ENCODE measurements at regions not wholly inside any gene's neighbourhood (a gene's known extent, or its start where the extent isn't known, plus 50 kb on each side); places are given as distances from the start of the nearest gene placed in this dataset.

- DNase-seq (ENCODE audit: low read depth in 4 of 4, low spot score in 2 of 4), result no peak
These were observed 172.5 kb downstream of the QDPR start for GRCh38 chr4:17339376-17339775.

DNA sequence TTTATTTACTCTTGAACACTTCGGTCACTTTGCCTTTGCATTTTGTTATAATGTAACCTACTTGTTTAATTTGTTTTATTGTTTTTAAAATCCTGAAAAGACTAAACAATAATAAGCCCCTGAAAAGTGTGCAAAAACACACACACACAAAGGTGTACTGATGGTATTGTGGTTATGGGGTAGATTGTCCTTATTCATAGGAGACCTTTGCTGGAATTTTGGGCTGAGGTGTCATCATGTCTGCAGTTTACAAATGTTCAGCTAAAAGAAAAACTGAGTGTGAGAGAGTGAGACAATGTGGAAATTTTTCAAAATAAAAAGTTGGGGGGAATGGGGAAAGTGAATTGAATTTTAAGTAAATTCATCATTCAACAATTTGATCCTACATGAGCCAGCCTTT, 174.9 kb downstream of the QDPR start:
- DNase-seq (ENCODE audit: low read depth in 4 of 4, low spot score in 2 of 4), result no peak

GRCh38 chr4:17336524-17336961, 175.3 kb downstream of the QDPR start:
- no peak for DNase-seq (ENCODE audit: low read depth in 4 of 4, low spot score in 2 of 4)

GRCh38 chr4:17336069-17336468, 175.8 kb downstream of the QDPR start:
- no peak for DNase-seq (ENCODE audit: low read depth in 4 of 4, low spot score in 2 of 4)

- no peak for DNase-seq (ENCODE audit: low read depth in 4 of 4, low spot score in 2 of 4)
These were observed 176.5 kb downstream of the QDPR start for GRCh38 chr4:17335371-17335770.

GRCh38 chr4:17332478-17332877, 179.4 kb downstream of the QDPR start:
- no peak for DNase-seq (ENCODE audit: low read depth in 4 of 4, low spot score in 2 of 4)

- DNase-seq (ENCODE audit: low read depth in 4 of 4, low spot score in 2 of 4), result no peak
These were observed 182.8 kb downstream of the QDPR start for GRCh38 chr4:17329046-17329445.

GRCh38 chr4:17328141-17328815, 183.6 kb downstream of the QDPR start:
- DNase-seq (ENCODE audit: low read depth in 4 of 4, low spot score in 2 of 4), result no peak

DNA sequence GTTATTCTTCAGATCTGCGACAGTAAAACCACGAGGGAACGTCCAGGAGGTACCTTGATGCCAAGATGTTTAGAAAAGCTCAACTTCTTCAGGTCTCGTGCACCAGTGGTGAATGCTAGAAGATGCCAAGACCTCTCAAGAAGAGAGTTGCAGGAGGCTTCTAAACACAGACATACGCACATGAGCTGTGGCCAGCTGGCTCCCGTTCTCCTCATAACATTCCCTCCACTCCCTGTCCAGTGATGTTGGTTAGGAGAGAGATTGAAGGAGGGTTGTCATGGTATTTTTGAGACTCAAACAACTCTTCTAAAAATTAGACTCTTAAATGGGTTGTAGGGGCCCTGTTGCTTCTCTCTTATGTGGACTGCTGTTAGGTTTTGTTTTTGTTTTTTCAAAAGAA, 184.3 kb downstream of the QDPR start:
- no peak for DNase-seq (ENCODE audit: low read depth in 4 of 4, low spot score in 2 of 4)

DNA sequence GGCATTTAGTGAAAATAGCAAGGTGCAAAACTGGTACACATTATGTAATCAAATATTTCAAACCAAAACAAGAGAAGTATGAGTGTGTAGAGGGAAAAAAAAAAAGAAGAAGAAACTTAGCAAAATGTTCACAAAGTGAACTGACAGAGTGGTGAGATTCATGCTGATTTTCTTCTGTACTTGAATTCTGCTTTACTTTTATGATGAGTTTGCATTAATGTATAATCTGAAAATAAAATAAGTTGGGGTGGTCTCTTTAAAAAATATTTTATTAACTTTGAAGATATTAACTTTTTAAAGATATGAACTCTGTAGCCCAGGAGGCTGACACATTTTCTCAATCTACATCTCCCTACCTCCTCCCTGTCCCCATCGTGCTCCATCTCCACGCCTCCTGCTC, 185.1 kb downstream of the QDPR start:
- DNase-seq (ENCODE audit: low read depth in 4 of 4, low spot score in 2 of 4), result no peak

- no peak for DNase-seq (ENCODE audit: low read depth in 4 of 4, low spot score in 2 of 4)
These were observed 186.8 kb downstream of the QDPR start for GRCh38 chr4:17325098-17325497.

DNA sequence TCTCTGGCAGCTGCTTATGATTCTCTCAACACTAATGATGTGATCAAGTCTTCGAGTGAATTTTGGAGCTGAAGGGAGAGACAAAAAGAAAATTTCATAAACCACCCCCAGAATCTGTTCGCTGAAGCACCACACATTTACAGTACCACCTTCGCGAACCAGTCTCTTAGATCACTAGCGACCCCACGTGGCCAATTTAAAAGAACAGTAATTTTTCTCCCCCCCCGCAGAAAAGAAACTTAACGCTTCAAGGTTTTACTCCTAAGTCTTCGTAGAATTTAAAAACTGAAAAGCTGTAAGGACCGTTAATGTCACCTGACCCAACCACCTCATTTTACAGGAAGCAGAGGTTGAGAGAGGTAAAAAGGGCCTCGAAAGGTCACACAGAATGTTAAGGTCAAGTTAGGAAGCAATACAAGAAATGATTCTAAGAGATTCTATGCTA, 187.5 kb downstream of the QDPR start:
- DNase-seq (ENCODE audit: low read depth in 4 of 4, low spot score in 2 of 4), result peak in 3 of 4 donors; percentile 48 to 60 (median 60)

GRCh38 chr4:17323554-17324385, 188.1 kb downstream of the QDPR start:
- DNase-seq (ENCODE audit: low read depth in 4 of 4, low spot score in 2 of 4), result no peak

DNA sequence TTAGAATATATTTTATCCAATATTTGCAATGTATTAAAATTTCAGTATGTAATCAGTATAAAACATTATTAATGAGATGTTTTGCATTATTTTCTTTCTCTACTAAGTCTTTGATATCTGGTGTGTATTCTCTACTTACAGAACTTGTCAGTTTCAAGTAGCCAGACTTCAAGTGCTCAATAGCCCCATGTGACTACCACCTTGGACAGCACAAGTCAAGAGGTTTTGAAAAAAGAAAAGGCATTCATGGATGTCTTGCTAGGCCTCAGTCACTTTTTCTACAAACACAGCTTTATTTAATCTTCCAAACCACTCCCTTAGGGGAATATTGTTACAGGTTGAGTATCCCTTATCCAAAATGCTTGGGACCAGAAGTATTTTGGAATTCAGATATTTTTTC, 189.4 kb downstream of the QDPR start:
- no peak for DNase-seq (ENCODE audit: low read depth in 4 of 4, low spot score in 2 of 4)

DNA sequence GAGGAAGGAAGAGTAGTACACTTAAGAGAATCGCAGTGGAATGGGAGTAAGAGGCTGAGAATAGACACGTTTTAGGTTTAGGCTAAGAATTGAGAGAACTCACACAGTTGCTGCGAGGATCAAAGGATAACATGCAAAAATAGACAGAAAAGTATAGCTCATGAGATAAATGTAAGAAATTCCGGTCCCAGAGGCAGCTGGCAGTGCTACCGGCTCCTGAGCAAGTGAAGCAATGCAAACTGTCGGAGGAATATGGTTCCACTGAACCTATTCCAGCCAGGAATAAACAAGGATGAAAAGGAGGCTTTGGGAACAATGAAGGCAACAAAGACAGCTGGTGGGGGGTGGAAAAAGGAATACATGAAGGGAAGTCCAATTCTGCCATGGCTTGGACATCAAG, 191.8 kb downstream of the QDPR start:
- DNase-seq (ENCODE audit: low read depth in 4 of 4, low spot score in 2 of 4), result no peak

DNA sequence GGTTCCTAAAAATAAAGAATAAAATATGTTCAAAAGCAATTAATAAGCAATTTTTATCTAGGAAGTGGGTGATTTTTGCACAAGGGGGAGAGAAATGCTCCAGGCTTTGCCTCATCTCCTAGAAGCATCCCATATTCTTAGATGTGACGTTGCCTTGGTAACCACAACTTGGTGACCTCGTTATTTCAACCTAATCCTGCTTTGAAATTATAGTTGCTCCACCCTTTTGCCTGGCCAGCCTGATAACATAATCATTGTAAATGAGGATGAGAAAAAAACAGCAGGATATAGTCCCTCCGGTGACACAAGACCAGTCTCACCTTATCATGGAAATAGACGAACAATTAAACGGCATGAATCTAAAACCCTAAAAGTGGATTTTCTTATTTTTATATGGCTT, 194.4 kb downstream of the QDPR start:
- DNase-seq (ENCODE audit: low read depth in 4 of 4, low spot score in 2 of 4), result no peak

DNA sequence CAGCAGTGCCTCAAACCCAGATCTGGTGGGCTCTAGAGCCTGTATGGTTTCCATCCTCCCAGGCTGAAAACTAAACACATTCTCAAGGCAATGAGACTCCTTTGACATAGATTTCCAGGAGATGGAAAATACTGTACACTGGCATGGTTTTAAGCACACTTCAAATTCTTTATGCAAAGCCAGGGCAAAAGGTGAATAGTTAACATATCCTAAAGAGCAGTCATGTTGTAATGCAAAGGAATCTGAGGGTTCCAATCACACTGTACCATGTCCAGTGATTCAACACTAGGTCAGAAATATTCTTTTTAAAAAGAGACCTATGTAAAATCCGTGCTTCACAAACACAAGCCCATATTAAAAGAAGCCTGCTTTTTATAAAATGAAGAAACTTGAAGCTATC, 195.3 kb downstream of the QDPR start:
- no peak for DNase-seq (ENCODE audit: low read depth in 4 of 4, low spot score in 2 of 4)

- DNase-seq (ENCODE audit: low read depth in 4 of 4, low spot score in 2 of 4), result no peak
These were observed 196.4 kb downstream of the QDPR start for GRCh38 chr4:17315459-17315858.

DNA sequence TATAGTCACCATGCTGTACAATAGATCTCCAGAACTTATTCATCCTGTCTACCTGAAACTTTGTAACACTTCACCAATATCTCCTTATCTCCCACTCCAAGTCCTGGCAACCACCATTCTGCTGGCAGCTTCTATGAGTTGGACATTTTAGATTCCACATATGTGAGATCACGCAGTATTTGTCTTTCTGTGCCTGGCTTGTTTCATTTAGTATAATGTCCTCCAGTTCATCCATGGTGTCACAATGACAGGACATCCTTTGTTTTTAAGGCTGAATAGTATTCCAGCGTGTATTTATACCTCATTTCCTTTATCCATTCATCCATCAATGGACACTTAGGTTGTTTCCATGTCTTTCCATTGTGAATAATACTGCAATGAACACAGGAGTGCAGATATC, 198.7 kb downstream of the QDPR start:
- no peak for DNase-seq (ENCODE audit: low read depth in 4 of 4, low spot score in 2 of 4)

DNA sequence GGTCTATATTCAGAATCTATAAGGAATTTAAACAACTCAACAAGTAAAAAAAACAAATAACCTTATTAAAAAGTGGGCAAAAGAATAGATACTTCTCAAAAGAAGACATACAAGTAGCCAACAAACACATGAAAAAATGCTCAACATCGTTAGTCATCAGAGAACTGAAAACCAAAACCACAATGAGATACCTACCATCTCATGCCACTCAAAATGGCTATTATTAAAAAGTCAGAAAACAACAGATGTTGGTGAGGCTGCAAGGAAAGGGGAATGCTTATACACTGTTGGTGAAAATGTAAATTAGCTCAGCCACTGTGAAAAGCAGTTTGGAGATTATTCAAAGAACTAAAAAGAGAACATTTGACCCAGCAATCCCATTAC, 201.6 kb downstream of the QDPR start:
- DNase-seq (ENCODE audit: low read depth in 4 of 4, low spot score in 2 of 4), result no peak

GRCh38 chr4:17309567-17310268, 202.2 kb downstream of the QDPR start:
- DNase-seq (ENCODE audit: low read depth in 4 of 4, low spot score in 2 of 4), result no peak

DNA sequence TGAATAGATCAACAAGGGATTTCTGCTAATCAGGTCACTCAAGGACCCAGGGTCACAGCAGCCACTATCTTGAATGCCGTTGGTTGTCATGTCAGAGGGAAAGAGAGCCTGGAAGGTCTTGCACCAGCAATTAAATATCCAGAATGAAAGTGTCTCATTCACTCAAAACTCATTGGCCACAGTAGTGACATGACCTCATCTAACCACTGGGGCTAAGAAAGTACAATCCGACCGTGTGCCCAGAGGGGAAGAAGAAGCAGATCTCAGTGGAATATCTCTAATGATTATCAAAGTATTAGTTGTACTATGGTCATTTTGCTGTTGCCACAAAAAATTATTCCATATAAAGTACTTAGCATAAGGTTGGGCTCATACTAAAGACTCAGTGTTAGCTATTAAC, 210.0 kb downstream of the QDPR start:
- DNase-seq (ENCODE audit: low read depth in 4 of 4, low spot score in 2 of 4), result no peak

Data from left renal cortex interstitium (tissue), 4 donors.